Peyer's patch (tissue), 4 donors: ENCODE measurements at regions not wholly inside any gene's neighbourhood (a gene's known extent, or its start where the extent isn't known, plus 50 kb on each side); places are given as distances from the start of the nearest gene placed in this dataset.

Experiments
- DNase-seq, 3 donors: peaks; one replicate each; pipeline ENCODE4 v3.0.0-alpha.2; 2017 to 2019
- H3K27ac ChIP-seq, 4 donors: fragments of 200-600 bp; sonication (generic); one replicate each; pipeline ENCODE4 v1.5.1; 2016 to 2019
- H3K27me3 ChIP-seq, 2 donors: fragments of 200-600 bp; sonication (generic); one replicate each; pipeline ENCODE4 v1.5.1; 2019
- H3K36me3 ChIP-seq, 3 donors: fragments of 200-600 bp; sonication (generic); one replicate each; pipeline ENCODE4 v1.5.1; 2016 to 2019
- H3K4me1 ChIP-seq, 4 donors: fragments of 200-600 bp; sonication (generic); one replicate each; pipeline ENCODE4 v1.5.1; 2016 to 2019
- H3K4me3 ChIP-seq, 4 donors: fragments of 200-600 bp; sonication (generic); 1 replicate in 3 of 4; 2 replicates in 1 of 4; pipeline ENCODE4 v1.5.1; 2016 to 2019; ENCODE audit warnings: mild to moderate bottlenecking in 1 of 4
- H3K9me3 ChIP-seq, 4 donors: fragments of 200-600 bp; sonication (generic); one replicate each; pipeline ENCODE4 v1.5.1; 2016 to 2019; ENCODE audit warnings: mild to moderate bottlenecking in 1 of 4
- CTCF ChIP-seq, 6 experiments: fragments of 450-650 bp in 4 of 6; fragments of 200-600 bp in 2 of 6; sonication (generic) in 1 of 6; IDR thresholded peaks; one replicate each; pipeline ENCODE4 v1.5.1; 2017 to 2019; ENCODE audit warnings: antibody characterized with exemption in 6 of 6, mild to moderate bottlenecking in 3 of 6, moderate library complexity in 1 of 6
- POLR2A ChIP-seq, 2 donors: fragments of 450-650 bp; IDR thresholded peaks; one replicate each; pipeline ENCODE4 v1.5.1; 2017; ENCODE audit warnings: antibody characterized with exemption in 2 of 2, mild to moderate bottlenecking in 2 of 2, moderate library complexity in 2 of 2

GRCh38 chr16:86345516-86345915, 164.8 kb upstream of the FOXF1 start:
- TF ChIP-seq POLR2A (IDR thresholded peaks at IDR 0.05) (no peak), CTCF (IDR thresholded peaks at IDR 0.05) (no peak)
- Histone ChIP-seq H3K9me3 (no peaks in the 10 kb centered on the region), H3K4me3 (no peak overlapping the region), H3K36me3 (no peaks in the 10 kb centered on the region), H3K27me3 (no peaks in the 10 kb centered on the region), H3K4me1 (peaks cover 0 to 10% (median 0%) of the 10 kb centered on the region in 4 donors), H3K27ac (no peak overlapping the region)
- no peak for DNase-seq

- Histone ChIP-seq H3K36me3 (no peaks in the 10 kb centered on the region), H3K4me1 (peaks cover 0 to 10% (median 0%) of the 10 kb centered on the region in 4 donors), H3K27ac (no peak overlapping the region), H3K4me3 (no peak overlapping the region), H3K9me3 (no peaks in the 10 kb centered on the region), H3K27me3 (no peaks in the 10 kb centered on the region)
- DNase-seq = no peak
- TF ChIP-seq CTCF (IDR thresholded peaks at IDR 0.05) (no peak), POLR2A (IDR thresholded peaks at IDR 0.05) (no peak)
These were observed 164.3 kb upstream of the FOXF1 start for GRCh38 chr16:86346034-86346433.

GRCh38 chr16:86347090-86347489, 163.2 kb upstream of the FOXF1 start:
- Histone ChIP-seq H3K4me3 (no peak overlapping the region), H3K27me3 (no peaks in the 10 kb centered on the region), H3K4me1 (peaks cover 0 to 10% (median 0%) of the 10 kb centered on the region in 4 donors), H3K27ac (no peak overlapping the region), H3K36me3 (no peaks in the 10 kb centered on the region), H3K9me3 (no peaks in the 10 kb centered on the region)
- no peak for DNase-seq
- TF ChIP-seq CTCF (IDR thresholded peaks at IDR 0.05) = no peak
- TF ChIP-seq POLR2A (IDR thresholded peaks at IDR 0.05) = no peak

GRCh38 chr16:86347916-86348555, 162.3 kb upstream of the FOXF1 start:
- Histone ChIP-seq H3K27me3 (no peaks in the 10 kb centered on the region), H3K4me1 (peaks cover 0 to 10% (median 0%) of the 10 kb centered on the region in 4 donors), H3K4me3 (no peak overlapping the region), H3K9me3 (no peaks in the 10 kb centered on the region), H3K36me3 (no peaks in the 10 kb centered on the region), H3K27ac (no peak overlapping the region)
- no peak for TF ChIP-seq POLR2A (IDR thresholded peaks at IDR 0.05)
- no peak for DNase-seq

- H3K9me3 ChIP-seq = no peaks in the 10 kb centered on the region
These were observed 160.9 kb upstream of the FOXF1 start for GRCh38 chr16:86349338-86349900.

More at GRCh38 chr16:86349338-86349900, 160.9 kb upstream of the FOXF1 start:
- TF ChIP-seq POLR2A (IDR thresholded peaks at IDR 0.05) = no peak
- no peak for TF ChIP-seq CTCF (IDR thresholded peaks at IDR 0.05)
- DNase-seq = no peak
- H3K27me3 ChIP-seq = no peaks in the 10 kb centered on the region
- no peak overlapping the region for H3K4me3 ChIP-seq
- H3K27ac ChIP-seq = no peak overlapping the region
- H3K36me3 ChIP-seq = no peaks in the 10 kb centered on the region
- H3K4me1 ChIP-seq = peaks cover 0 to 3% (median 0%) of the 10 kb centered on the region in 4 donors
